Stimulated activated CD8-positive, alpha-beta memory T cell treated with anti-CD3 and anti-CD28 coated beads, Interleukin-12 subunit alpha, Interleukin-12 subunit beta, amount 100 ng/mL, for 24 hours (primary cell): ENCODE measurements at regions not wholly inside any gene's neighbourhood (a gene's known extent, or its start where the extent isn't known, plus 50 kb on each side); places are given as distances from the start of the nearest gene placed in this dataset.
"Not testable (repeated sequence)": the region's sequence is repeated elsewhere in the genome, so short reads cannot be mapped to it uniquely, and the experiment has no call there.

Experiments used
- DNase-seq: peaks from one replicate; pipeline ENCODE4 v3.0.0-alpha.2; 2020; ENCODE audit errors: extremely low read depth

DNA sequence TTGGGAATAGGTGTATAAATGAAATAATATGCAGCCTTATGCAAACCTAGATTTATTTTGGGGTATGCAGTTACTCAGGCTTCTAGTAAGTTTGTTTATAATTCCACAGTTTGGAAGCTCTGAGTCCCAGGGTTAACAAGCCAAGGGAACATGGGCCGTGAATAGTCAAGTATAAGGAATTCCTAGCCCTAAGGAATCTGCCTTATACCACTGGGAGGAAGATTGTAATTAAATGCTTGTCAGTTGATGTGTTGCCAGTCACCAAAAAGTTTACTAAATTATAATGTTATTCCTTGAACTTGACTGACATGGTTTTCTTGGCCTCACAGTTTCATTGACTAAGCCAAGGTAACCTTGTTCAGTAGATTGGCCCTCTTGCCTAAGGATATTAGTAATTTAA lies 72.4 kb upstream of the SGO1 start:
- no peak for DNase-seq

DNA sequence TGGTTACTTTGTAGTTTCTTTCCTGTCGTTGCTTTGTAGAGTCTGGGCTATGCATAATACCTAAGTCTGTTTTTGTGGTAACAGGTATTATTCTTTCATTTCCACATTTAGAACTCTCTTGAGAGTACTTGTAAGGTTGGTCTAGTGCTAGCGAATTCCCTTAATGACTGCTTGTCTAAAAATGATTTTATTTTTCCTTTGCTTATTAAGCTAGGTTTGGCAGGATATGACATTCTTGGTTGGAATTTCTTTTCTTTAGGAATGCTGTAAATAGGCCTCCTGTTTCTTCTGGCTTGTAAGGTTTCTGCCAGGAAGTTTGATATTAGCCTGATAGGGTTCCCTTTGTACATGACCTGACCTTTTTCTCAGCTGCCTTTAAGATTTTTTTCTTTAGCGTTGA lies 70.1 kb upstream of the SGO1 start:
- DNase-seq: no peak

DNA sequence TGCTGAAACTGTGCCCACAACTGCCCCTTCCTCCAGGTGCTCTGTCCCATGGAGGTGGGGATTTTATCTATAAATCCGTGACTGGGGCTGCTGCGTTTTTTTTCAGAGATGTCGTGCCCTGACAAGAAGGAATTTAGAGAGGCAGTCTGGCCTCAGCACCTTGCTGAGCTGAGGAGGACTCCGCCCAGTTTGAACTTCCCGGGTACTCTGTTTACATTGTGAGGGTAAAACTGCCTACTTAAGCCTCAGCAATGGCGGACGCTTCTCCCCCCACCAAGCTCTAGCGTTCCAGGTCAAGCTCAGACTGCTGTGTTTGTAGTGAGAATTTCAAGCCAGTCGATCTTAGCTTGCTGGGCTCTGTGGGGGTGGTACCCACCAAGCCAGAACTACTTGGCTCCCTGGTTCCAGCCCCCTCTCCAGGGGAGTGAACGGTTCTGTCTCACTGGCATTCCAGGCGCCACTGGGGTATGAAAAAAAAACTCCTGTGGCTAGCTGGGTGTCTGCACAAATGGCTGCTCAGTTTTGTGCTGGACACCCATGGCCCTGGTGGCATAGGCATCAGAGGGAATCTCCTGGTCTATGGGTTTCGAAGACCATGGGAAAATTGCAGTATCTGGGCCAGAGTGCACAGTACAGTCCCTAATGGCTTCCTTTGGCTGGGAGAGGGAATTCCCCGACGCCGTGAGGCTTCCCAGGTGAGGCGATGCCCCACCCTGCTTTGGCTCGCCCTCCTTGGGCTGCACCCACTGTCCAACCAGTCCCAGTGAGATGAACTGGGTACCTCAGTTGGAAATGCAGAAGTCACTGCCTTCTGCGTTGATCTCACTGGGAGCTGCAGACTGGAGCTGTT lies 68.5 kb upstream of the SGO1 start:
- DNase-seq: no peak

DNA sequence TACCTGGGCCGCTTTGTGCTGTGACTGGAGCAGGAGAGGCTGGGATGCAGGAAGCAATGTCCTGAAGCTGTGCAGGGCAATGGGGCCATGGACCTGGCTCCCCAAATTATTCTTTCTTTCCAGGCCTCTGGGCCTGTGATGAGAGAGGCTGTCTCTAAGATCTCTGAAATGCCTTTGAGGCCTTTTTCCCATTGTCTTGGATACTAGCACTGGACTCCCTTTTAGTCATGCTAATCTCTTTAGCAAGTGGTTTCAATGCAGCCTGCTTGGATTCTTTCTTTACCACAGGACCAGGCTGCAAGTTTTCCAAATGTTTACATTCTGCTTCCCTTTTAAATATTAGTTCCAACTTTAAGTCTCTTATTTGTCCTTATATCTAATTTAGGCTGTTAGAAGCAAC lies 64.8 kb upstream of the SGO1 start:
- no peak for DNase-seq

DNA sequence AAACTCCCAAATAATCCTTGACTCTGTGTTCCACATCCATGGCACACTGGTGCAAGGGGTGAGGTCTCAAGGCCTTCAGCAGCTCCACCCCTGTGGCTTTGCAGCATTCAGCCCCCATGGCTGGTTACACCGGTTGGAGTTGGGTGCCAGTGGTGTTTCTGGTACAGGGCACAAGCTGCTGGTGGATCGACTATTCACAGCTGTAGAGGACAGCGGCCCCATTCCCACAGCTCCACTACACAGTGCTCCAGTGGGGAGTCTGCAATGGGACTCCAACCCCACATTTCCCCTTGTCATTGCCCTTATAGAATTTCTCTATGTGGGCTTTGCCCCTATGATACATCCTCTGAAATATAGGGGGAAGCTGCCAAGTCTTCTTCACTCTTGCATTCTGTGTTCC lies 64.3 kb upstream of the SGO1 start:
- DNase-seq: no peak

DNA sequence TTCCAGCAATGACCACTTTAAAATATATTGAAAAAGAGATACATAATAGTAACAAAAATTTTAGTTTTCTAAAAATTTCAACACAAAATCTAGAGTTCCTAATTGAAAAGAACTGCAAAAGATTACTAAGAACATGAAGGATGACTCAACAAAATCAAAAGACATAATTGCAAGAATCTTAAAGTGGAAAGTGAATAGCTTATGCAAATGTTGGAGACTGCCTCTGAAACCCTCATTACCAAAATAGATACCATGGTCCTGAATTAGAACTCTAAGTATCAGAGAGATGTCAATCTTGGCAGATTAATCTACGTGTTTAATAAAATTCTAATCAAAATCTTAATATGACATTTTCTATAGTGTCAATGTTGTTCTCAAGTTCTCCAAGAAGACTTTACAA lies 60.7 kb upstream of the SGO1 start:
- DNase-seq: no peak

DNA sequence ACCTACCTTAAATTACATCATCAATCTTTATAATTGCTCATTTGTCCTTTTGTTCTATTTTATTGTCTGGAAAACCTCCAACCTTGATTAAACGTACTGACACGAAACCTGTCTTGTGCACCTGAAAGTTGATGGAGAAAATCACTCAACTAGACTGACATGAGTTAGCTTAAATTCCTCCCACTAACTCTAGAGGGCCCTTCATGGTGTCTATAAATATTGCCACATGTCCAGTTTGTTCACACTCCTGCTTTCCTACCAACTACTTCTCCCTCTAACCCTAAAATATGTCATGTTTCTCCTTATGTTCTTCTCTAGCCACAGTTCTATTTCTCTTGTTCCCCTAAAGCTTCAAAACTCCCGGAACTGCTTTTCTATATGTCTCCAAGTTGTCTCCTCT lies 59.8 kb upstream of the SGO1 start:
- DNase-seq: no peak

DNA sequence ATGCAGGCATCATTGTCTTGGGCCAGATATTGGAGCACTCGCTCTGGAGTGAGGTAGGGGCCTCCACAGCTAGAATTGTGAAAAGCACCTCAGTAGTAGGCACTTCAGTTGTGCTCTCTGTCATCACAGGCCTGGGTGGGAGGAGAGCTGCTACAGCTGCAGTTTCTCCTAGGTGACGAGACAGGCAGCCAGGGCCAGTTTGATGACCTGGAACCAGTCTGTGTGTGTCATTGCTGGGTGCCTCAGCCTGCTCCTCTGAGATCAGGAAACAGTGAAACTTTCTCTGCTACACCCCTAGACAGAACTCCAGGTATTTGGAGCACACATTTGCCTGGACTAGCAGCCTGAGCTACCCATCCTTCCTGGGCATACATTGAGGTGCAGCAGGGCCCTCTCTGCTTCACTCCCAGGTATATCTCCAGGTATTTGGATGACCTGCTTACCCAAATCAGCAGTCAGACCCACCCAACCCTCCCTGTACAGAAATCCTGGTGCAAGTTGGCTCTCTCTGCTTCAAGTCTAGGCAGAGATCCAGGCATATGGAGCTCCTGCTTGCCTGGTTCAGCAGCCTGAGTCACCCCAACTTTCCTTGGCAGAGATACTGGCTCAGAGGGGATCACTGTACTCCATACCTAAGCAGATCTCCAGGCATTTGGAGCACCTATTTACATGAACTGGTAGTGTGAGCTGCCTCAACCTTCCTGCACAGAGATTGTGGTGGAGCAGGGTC lies 54.3 kb upstream of the SGO1 start:
- no peak for DNase-seq

DNA sequence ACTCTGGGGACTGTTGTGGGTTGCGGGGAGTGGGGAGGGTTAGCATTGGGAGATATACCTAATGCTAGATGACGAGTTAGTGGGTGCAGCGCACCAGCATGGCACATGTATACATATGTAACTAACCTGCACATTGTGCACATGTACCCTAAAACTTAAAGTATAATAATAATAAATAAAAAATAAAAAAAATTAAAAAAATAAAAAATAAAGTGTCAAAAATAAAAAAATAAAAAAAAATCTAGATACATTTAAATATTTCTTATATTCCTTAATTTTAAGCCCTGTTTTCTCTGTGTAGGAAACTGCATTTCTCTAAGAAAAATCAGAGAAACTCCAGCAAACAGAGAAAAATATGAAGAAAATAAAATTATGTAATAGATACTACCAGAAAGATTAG lies 52.2 kb upstream of the SGO1 start:
- not testable (repeated sequence) for DNase-seq

DNA sequence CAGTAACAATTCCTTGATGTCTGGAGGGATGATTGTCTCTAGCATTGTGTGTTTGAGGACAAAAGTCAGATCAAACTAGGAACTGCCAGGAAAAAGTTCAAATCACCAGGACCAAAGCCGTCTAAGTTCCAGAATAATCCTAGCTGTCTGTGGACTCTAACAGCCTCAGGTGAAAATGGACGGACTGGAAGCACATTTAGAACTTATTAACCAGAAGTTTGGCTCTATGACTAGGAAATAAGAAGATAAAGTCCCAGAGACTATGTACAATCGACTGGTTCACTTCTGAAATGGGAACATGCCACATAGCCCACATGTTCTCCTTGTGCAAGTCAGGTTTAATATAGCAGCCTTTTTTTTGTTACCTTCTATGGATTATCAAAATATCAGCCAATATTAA lies 50.6 kb upstream of the SGO1 start:
- DNase-seq: no peak
